GM21526 (cell line): ENCODE measurements at regions not wholly inside any gene's neighbourhood (a gene's known extent, or its start where the extent isn't known, plus 50 kb on each side); places are given as distances from the start of the nearest gene placed in this dataset.

ENCODE experiments used
- ATAC-seq: cut with Tn5 transposase; IDR thresholded peaks from one replicate; pipeline ENCODE4 v1.9.1; 2021; ENCODE audit warnings: moderate library complexity; ENCODE audit not compliant: unreplicated experiment, low FRiP score

DNA sequence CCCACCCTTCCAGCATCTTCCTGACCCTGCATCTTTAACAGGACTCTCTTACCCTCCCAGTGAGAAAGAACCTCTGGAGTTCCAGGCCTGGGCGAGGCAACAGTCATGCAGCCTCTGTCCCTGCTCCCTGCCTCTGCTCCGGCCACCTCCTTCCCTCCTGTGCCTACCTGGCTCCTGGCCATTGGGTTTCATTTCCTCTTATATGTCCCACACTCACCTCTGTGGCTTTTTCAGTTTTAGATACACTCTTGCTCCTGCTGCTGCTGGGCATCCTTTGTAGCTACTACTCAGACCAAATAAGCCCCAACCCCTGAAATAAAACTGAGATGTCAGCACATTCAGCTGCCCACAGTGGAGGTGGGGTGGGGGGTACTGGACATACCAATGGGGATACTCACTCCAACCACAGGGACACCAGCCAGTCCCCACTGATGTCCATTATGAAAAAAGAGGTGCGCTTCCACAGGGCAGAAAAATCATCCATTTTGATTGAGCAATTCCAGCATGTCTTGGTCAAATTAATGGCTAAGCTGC lies 99.1 kb upstream of the NRXN3 start:
- no peak for ATAC-seq

DNA sequence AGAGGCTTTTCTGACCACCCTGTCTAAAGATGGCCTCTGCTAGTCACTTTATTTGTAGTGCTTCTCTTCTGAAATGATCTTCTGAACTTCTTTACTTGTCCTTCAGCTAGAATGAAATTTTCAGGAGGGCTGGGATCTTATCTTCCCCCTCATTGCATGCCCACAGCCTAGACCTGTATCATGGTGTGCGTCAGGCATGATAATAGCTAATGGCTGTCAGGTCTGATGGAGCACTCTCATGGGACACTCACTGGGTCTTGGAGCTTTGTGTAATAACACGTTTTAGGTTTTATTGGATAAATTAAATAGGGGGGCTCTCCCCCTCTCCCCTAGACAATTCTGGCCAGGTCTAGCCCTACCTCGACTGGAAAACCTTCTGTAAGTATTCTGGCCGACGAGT lies 97.1 kb upstream of the NRXN3 start:
- ATAC-seq, result no peak

DNA sequence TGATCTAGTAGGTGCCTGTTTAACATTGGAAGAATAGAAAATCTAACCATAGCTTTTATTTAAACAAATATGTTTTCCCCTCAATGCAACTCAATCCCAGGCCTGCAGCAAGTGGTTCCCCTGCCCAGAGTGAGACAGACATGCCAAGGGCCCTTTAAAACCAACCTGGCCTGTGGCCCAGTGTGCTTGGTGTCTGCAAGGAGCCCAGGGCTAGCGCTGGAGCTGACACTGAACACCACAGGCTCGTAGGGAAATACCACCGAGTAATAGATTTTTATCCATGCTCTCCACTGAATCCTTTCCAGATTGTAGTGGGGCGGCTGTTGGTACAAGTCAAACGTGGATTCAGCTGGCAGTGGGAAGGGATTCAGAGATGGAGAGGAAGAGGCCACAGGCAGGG lies 95.6 kb upstream of the NRXN3 start:
- ATAC-seq, result no peak

DNA sequence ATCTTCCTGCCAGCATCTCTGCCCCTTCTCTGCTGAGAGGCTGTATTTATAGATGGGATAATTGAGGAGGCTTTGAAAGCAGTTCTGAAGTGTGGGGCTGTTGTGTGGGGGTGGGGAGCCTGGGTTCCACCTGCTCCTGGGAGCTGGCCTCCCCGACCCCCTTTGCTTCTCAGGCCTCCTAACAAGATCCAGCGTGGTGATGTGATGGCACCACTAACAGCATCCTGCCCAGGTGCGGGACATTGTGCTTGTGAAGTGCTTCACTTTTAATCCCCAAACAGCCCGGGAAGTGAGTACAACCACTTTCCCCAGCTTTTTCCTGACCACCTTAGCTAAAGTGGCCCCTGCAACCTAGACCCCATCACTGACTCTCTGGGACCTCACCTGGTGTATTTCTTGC lies 95.1 kb upstream of the NRXN3 start:
- ATAC-seq, result no peak

DNA sequence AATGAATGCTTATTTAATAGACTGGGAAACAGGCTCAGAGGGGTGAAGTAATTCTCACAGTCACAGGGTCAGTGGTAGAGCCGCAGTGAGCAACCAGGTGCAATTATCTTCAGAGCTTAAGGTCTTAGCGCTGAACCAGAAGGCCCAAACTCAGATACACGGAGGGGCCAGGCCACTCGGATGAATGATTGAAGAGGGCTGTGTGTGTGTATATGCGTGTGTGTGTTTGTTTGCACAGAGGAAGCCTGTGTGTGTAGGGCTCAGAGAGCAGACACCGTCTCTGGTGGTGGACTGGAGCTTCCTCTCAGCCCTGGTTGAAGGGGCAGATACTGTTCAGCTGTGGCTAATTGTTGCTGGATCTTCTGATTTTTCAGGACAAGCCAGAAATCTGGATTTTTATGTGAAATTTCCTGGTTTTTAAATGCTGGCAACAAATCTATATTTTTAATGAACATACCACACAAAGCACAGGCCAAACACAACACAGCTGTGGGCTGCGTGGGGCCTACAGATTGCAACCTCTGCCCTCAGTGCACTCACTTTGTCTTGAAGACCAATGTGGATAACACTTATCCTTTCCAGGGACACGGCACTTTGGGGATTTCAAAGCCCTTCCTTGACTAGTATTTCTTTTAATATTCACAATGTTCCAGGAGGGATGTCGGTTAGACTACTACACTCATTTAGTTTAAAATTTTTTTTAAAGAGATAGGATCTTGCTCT lies 94.5 kb upstream of the NRXN3 start:
- ATAC-seq, result no peak

DNA sequence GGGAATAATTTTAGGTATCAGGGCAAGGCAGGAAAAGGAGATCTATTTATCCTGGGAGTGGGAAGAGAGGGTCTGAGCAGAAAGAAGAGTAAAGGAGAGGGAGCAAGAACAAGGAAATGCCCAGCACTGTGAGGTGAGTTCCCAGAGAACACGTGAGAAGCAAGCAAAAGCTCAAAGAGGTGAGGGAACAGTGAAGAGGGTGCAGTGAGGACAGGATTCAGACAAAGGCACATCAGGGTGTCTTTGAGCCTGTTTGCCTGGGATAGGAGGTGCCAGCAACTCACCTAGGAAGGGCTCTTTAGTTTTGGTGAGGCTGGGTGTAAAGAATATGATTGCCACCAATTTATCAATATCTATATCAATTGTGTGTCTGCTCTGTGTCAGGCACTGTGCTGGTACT lies 88.9 kb upstream of the NRXN3 start:
- no peak for ATAC-seq

DNA sequence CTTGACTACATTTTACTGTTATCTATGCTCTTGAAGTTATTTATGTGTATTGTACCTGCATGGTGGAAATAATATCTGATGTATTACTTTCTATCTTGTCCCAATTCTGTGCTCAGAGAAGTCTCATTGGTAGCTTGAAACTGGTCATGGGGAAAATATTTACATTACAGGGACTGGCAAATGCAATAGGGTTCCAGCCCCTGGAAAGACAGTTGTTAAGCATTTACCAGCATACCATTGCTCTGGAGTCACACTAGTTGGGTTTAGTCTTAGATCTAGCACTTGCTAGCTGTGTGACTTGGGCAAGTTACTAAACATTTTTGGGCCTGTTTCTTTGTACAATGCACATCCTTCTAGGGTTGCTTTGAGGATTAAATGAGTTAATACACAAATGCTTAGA lies 86.3 kb upstream of the NRXN3 start:
- ATAC-seq, result no peak

DNA sequence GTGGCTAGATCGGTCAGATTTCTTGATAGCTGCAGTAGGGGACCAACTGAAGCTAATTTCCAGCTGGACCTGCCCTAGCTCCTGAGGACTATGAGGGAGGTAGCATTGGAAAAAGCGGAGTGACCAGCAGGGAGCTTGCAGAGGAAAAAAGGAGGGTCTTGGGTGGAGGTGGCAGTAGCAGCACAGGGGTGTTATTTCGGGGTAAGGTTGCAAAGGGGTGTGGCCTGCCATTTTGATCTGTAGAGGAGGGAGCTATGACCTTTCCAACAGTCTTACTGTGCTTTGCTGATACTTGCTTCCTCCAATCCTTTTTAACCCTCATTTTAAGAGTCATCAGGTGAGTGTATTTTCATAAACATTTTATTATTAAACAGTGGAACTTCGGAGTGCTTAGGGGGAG lies 83.8 kb upstream of the NRXN3 start:
- ATAC-seq, result no peak

DNA sequence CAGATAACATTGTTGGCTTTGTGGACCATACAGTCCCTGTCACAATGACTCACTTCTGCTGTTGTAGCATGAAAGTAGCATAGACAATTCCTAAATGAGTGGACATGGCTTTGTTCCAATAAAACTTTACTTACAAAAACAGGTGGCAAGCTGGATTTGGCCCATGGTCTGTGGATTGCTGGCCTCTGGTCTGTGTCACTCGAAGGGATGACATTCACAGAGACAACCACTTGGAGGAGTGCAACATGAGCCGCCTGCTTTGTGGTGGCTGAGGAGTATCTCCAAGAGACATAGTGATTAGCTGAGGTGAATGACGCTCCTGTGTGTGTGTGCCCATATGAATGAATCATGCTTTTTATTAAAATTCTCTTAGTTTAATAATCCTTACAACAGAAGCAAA lies 81.3 kb upstream of the NRXN3 start:
- ATAC-seq, result no peak

DNA sequence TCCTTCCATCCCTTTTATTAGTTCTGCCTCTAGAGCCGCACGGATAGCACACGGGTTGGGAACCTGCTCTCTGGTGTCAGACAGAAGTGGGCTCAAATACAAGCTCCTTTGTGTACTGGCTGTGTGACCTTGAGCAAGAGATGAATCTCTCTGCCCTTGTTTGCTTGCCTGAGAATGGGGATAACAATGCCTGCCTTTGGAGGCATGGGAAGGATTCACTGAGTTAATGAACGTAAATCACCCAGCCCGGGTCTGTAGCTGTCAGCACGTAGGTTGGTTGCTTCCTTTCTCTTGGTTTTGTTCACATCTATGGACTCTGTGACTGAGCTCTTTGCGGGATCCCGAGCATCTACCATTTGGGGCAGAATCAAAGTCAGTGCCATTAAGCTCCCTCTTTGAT lies 79.3 kb upstream of the NRXN3 start:
- no peak for ATAC-seq

DNA sequence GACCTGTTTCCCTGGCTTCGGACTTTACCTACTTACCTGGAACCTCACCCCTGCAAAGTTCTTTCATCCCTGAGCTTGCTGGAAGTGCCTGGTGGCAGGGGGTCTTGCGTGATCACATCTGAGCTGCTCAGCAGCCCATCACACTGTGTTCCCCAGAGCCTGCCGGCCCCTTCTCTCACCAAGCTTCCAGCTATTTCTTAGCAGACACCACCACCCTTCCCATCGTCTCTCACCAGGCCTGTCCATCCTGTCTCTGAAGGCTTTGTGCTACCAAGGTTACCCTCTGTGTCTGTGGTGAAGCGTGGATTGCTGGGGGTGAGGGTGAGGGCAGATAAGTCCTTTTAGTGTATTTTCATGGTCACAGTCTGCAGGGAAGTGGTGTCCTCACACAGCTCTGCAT lies 78.8 kb upstream of the NRXN3 start:
- no peak for ATAC-seq

DNA sequence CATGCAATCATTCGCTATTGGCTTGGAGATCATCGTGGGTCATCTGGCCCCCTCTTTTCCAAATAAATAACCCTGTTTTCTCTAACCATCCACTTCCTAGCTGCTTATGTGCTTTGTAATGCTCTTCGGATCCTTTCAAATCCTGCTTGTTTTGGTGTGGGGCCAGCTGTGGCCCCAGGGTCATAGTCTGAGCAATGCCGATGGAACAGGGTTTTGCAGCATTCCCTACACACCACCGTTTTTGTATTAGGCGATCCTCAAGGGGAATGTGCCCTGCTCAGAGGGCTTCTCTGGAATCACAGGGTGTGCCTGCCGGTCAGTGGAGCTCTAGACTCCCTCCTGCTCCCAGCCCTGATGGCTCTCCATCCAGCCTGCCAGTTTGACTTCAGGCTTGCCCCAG lies 78.1 kb upstream of the NRXN3 start:
- ATAC-seq, result no peak

DNA sequence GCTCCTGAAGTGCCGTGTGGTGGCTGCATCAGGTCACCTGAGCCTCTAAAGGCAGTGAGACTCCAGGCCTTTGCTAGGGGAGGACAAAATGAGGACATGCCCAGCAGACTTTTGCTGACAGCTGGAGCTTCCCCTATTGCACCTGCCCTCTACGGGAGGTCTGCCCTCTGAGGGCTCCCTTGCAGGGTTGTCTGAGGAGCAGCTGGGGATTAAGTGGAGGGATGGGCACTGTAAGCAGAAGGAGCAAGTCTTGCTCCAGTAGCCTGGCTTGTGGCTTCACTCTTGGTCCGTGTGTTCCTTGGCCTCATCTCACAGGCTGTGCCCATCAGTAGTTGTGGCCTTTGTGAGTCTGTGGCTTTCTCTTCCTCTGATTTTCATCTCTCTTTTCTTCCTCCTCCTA lies 66.9 kb upstream of the NRXN3 start:
- ATAC-seq, result no peak

DNA sequence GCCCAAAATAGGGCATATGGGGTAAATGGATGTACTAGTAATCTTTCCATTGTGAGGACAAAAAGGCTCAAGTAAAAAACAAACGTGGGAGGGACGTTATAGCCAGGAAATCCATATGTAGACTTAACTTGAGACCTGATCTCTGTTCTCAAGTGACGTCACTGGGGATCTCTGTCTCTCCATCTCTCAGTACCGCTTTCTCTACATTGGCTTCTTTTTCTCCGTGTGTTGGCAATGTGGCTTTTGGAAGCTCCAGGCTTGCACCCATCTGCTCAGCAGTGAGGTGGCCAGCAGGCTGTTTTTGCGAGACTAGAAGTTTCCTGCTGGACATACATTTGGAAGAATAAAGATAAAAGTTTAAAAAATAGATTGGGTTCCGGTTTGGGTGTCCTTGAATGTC lies 66.0 kb upstream of the NRXN3 start:
- ATAC-seq, result no peak

DNA sequence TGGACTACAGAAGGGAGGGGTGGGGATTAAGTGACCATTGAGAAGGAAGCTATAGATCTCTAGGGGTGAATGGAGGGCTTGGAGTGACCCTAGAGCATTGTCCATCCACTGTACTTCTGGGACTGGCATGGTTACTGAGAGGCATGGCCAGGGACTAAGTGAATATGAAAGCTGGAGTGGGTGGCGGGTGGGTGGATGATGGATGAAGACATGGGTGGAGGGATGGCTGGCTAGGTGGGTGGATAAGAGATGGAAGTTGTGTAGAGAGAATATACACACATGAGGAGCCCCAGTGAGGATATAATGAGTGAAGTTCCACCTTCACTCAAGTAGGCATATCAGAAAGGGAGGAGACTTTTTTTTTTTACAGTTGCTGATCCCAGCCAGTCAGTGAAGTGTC lies 65.5 kb upstream of the NRXN3 start:
- no peak for ATAC-seq

DNA sequence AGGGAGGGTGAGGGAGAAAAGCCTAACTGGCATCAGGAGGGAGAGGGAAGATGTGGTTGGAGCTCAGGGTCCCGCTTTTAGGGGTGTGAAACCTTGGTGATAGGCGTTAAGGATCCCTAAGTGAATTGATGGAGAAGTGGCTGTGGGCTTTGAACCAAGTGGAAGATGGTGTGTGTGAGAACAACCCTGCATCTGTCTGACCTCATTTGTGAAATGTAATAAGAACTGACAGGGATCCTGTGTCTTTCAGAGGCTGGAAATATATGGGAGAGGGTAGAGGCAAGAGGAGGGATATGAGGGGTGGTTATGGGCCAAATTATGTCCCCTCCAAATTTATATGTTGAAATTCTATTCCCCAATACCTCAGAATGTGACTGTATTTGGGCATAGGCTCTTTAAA lies 63.8 kb upstream of the NRXN3 start:
- ATAC-seq, result no peak

DNA sequence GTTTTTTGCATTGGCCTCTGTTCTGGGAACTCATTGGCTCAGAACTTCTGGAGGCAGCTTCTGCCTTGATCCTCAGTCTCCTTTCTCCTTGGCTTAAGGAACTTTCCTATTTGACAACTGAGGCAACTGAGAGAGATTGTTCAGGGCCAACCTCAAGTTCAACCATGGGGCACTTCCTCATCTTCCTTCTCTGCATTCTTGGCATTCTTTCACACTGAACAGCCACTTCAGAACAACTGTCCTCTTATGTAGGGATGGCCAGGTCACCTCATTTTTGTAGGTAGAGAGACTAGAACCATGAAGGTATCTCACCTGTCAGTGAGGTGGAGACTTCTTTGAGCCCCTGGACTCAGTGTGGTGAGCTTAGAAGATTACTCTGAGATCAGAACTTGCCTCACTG lies 63.0 kb upstream of the NRXN3 start:
- no peak for ATAC-seq

DNA sequence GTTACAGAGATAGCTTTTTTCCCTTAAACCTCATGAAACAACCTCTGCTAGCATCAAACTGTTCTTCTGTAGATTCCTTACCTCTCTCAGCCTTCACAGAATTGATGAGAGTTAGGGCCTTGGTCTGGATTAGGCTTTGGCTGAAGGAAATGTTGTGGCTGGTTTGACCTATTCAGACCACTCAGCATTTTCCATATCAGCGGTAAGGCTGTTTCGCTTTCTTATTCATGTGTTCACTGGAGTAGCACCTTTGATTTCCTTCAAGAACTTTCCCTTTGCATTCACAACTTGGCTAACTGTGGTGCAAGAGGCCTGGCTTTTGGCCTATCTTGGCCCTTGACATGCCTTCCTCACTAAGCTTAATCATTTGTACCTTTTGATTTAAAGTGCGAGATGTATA lies 50.7 kb upstream of the NRXN3 start:
- no peak for ATAC-seq
